Stimulated activated CD4-positive, alpha-beta T cell treated with anti-CD3 and anti-CD28 coated beads, Interleukin-2, amount 100 ng/mL, for 24 hours (primary cell): ENCODE measurements at regions not wholly inside any gene's neighbourhood (a gene's known extent, or its start where the extent isn't known, plus 50 kb on each side); places are given as distances from the start of the nearest gene placed in this dataset.

Experiments used
- DNase-seq, 2 donors: peaks; one replicate each; pipeline ENCODE4 v3.0.0-alpha.2; 2020

DNA sequence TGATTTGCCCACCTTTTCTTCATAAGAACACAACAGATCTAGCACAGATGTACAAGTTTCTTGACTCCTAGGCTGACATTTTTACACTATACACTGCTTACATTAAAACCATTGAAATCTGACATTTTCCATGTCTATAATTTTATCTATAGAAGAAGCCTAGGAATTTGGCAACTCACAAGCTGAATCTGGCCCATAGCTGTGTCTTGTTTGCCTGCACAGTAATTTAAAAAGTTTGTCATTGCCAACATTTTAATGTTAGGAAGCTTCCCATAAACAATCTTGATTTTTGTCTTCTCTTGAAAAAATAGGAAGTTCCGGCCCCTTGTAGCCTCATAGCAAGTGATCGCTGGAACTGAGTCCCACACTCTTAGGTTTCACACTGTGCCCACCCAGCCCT is 394.6 kb upstream of the AZI2 start:
- DNase-seq = no peak

DNA sequence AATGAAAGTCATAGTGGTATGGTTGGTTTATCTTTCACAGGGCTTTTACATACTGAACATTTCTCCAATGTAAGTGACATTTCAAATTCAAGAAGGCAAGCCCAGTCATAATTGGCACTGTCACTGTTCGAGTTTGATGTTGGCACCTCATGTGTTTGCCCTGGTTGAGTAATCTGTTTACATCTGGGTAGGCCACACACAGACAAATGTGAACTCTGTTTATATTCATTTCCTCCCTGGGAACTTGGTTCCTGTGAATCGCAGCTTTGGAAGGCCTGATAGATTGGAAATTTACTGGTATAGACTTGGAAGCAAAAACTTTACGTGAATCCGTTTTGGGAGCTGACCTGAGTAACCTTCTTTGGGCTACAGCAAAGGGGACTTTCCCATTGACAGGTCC is 395.2 kb upstream of the AZI2 start:
- no peak for DNase-seq

DNA sequence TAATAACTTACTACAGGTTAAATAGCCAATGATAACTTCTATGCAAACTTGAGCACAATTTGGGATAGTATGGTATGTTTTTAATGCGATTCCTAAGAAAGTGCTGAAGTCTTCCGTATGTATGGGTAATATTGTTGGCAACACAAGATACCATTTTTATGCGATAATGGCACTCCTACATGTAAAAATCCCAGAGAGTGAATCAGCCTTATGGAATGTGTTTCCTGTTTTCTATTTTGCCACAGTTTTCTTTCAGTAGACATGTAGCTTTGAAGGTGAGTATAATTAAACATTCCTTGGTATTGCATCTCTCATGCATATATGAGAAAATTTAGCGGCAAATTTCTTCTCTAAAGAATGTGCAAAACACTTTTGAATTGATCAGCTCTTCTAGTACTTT is 396.8 kb upstream of the AZI2 start:
- DNase-seq = no peak

DNA sequence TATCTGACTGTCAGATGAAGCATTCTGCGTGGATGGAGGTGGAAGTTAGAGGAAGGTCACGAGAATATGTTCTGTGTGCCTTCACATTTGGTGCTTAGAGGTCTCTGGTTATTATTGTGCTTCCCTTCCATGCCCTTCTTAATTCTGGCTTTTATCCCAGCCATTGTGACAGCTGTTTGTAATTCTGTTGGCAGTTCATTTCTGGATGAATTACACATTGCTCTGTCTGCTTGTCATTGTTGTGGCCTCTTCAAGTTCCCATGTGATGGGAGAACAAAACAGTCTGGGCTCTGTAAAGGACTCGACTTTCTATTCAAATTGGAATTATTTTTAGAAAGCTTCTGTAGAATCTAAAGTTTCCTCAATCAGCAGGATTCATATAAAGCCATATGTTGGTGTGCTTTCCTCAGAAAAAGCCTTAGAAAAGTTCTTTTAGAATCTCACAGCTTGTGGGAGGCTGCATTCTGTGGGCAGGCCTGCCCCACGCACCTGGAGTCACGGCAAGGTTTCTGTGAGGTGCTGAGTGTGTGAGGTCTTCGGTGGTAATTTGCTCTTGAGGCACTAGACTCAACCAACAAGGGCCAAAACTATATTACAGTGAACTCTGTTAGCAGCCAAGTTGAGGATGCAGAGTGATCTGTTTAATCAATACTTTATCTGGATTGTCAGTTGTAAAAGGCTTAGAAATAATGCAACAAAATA is 397.4 kb upstream of the AZI2 start:
- no peak for DNase-seq

DNA sequence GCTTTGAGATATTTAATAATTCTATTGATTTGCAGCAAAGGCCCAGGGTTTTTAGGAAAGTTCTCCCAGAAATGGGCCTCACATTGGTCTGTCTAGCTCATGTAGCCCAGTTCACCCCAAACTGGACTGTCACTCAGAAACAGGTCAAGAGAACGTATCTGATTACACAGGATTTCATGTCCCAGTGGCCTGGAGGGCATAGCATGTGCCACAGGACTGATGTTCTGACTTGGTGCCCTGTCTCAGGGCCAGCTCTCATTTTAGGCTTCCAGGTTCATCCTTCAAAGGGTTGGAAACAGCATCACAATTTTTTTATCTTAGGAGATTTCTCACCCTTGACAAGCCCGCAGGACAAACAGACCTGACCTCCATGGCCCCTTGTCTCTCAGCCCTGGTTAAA is 398.4 kb upstream of the AZI2 start:
- DNase-seq = no peak

DNA sequence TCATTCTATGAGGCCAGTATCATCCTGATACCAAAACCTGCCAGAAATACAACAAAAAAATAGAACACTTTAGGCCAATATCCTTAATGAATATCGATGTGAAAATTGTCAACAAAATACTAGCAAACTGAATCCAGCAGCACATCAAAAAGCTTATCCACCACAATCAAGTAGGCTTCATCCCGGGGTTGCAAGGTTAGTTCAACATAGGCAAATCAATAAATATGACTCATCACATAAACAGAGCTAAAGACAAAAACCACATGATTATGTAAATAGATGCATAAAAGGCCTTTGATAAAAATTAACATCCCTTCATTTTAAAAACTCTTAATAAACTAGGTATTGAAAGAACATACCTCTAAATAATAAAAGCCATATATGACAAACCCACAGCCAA is 403.2 kb upstream of the AZI2 start:
- no peak for DNase-seq

DNA sequence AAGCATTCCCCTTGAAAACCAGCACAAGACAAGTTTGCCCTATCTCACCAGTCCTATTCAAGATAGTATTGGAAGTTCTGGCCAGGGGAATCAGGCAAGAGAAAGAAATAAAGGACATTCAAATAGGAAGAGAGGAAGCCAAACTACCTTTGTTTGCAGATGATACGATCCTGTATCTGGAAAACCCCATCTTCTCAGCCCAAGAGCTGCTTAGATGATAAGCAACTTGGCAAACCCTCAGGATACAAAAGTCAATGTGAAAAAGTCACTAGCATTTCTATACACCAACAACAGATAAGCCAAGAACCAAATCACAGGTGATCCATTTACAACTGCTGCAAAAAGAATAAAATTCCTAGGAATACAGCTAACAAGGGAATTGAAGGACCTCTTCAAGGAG is 403.7 kb upstream of the AZI2 start:
- no peak for DNase-seq

DNA sequence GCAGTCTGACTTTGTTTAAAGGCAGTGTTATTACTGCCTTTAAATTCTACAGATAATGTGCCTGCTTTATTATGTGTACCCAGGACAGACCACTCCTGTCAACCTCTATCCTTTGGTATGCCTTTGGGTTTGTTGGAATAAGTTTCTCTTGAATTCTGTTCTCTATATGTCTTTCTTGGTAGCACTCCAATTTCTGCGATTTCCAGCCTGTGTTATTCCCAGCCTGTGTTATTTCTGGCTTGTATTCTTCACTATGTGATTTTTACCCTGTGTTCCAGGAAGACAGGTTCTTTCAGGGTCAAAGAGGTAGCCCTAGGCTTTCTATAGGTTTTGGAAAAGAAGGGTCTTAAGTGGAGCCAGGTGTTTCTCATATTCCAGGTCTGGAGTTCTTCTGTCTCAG is 407.4 kb upstream of the AZI2 start:
- no peak for DNase-seq

DNA sequence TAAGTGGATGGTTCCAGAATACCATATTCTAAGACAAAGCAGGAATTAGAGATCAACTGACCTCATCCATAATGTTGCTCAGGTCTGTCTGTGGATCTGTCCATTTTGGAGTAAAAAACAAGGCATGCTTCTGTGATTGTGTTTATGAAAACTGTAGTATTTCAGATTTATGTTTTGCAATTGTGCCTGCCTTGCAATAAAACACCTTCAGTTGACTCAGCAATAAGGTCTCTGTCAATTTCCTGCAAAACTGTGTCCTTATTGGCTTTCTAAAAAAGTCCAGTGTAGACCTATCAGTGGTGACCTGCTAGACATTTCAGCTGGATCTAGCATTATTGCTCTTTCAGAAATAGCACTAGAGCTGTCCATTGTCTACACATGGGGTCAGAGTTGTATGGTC is 409.5 kb upstream of the AZI2 start:
- DNase-seq = no peak

DNA sequence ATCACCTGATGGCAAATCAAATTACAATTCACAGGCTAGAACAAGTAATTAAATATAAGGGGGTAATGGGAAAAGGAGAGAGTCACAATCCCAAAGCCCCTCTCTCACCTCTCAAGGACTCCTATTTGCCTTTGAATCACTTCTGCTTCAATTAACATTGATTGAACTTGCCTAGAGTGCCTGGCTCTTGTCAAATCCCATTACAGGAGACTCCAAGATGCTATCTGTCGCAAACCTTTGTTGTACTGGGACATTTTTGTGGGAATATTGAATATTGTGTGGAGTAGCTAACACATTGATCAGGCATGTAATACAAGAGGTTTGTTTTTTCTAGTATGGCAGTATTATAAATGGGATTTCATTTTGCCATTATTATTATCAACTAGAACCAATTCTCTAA is 412.8 kb upstream of the AZI2 start:
- DNase-seq = no peak

DNA sequence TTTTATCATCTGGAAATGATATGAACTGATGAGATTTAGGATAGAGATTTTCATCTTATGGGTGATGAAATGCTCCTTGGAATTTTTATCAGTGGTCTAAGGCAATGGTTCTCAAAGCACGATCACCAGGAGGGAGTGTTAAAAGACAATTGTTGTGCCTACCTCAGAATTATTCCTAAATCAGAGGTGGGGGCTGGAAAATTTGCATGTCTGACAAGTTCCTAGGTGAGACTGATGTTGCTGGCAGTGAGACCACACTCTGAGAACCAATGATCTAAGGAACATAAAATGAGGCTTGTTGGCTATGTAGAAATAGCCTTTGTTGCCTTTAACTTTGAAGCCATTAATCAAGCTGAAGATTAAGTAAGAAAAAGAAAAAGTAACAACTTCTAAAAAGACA is 416.6 kb upstream of the AZI2 start:
- DNase-seq = no peak

DNA sequence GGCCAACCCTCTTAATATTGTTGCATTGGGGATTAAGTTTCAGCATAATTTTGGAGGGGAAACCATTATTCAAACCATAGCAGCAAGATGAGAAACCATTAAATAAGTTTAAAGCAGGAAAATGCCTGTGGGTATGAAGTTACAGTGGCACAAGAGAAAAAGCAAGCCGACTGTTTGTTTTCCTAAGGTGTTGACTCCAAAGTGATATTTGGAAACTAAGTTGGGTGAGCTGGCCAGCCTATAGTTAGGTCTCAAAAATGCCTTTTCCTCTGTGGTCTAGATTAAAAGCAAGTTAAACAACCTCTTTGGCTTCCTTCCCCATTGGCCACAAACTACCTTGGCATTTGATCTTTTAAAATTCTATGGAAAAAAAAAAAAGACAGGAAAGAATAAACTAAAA is 419.8 kb upstream of the AZI2 start:
- DNase-seq = no peak

DNA sequence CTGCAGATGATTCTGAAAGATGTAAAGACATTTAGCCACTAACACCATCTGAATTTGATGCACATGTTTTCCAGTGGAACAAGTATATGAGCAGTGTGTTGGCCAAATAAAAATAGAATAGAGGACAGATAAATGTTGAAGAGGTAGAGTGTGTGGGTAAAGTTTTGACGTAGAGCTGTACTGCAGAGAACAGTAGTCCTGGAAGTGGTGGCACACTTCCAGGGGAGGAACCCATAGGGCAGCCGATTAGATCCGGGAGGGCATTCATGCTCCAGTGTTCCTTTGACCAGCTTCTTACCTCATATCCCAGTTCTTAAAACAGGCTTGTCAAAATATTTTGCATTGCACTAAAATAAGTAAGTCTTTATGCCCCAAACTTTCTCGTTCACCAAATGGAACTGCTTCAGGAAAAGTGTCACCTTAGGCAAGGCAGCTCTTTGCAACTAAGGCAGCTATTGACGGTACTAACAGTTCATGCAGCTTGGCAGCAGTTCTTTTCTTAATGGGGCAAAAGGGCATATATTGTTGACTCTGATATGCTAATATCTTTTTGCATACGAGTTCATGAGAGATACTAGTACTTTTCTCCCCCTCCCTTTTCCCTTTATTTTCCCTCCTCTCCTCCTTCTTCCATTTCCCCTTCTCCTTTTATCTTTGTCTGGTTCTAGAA is 429.3 kb upstream of the AZI2 start:
- no peak for DNase-seq

DNA sequence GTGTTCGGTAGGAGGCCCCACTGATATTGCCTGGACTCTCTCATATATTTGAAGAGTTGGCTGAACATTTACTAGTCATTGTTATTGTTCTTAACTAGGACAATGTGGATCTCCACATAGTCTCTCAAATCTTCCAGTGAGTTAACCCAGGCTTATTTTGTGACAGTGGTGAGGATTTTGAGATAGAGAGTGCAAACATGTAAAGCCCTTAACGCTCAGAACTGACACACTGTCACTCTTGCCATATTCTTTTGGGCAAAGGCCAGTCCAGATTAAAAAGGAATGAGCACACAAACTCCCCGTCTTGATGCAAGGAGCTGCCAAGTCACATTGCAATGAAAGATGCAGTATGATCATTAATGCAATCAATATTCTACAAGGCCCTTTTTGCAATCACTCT is 431.9 kb upstream of the AZI2 start:
- no peak for DNase-seq

DNA sequence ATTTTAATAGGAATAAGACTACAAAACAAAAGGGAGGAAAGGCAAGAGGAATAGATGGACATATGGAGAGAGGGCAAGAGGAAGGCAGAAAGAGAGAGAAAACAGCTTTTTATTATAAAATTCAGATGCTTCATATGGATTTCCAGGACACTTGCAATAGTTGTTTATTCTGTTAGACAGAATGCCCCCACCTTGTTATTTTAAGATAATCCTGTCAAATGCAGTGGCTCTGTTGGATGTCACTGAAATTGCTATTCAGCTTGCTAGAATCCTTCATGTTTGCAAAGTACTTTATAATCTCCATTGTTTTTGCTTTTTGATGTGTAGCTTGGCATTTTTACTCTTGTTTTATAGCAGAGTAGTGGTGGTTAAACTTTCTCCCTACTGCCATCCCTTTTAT is 432.4 kb upstream of the AZI2 start:
- DNase-seq = no peak

DNA sequence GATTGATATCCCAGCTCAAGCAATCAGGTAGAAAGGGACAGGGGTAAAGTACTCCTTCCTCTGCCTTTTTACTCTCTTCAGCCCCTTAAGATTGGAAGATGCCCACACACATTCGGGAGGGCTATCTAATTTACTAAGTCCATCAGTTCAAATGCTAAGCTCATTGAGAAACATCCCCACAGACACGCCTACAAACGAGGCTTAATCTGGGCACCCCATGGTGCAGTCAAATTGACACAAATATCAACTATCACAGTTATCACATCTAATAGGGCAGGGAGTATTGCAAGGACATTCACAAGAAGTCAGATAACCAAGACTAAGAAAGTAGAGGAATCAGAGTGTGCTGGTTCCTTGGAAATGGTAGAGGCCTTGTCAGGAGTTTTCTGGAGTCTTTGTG is 437.8 kb upstream of the AZI2 start:
- no peak for DNase-seq

DNA sequence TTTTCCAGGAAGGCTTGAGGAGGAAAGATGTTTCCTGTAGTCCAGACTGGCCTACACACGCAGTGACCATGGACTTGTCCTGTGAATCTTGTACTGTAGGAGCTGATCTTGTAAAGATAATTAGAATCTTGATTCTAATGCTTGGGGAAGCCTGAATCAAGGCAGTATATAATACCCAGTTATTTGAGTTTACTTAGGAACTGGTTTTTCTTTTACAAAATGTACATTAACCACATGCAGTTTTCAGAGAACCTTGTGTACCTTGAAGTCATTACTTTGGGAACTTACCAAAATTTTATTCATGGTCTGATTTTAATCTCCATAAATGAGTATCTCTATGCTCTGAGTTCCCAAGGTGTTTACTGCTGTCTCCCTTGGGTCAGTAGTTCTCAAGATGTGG is 439.9 kb upstream of the AZI2 start:
- DNase-seq = no peak

DNA sequence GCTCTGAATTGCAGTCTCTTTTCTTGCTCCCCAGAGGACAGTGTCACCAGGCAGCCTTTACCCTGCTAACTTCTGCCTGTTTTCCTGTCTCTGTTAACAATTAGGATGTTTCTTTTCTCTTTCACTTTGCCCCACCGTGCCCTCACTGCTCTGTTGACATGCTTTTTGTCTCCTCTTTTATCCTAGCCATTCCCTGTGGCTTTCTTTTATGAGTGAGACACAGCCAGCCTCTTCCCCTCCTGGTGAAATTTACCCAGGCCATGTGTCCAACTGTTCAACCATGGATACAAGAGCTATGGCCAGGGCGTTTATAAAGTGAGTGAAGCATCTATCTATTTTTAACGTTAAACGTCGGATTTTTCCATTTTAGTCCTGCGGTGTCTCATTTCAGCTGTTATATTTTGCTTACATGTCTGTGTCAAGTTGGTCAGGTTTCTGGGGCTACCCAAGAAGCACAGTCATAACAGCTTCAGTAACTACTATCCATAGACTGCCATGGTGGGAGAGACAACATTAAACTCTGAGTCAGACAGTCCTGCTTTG is 443.2 kb upstream of the AZI2 start:
- no peak for DNase-seq

DNA sequence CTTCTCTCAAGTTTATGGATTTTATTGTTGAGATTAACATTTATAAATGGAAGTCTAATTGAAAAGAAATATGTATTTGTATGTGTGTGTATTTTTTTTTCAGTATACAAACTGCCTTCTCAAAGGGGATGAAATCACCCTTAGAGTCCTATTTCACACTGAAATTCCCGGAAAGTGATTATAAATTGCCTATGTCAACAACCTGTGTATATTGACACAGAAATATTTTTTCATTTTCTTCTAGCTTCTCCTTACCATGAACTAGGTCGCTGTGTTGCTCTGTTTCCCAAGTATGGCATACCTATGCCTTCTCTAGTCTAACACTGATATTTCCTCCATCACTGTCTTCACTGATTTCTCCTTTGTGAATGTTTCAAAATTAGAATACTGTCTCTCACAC is 444.0 kb upstream of the AZI2 start:
- no peak for DNase-seq

DNA sequence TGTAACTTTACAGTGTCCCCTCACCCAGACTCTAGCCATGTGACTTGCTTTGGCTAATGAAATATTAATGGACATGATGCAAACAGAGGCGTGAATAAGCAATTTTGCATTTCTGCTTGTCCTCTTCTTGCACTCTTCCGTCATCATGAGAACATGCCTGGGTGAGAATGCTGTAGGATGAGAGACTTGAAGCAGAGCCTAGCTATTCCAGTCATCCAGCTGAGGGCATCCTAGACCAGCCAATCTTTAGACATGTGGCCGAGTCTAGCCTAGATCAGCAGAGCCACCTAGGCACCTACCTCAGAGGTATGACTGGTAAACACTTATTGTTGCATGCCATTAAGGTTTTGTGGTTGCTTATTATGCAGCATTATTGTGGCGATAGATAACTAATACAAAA is 450.5 kb upstream of the AZI2 start:
- DNase-seq = no peak

DNA sequence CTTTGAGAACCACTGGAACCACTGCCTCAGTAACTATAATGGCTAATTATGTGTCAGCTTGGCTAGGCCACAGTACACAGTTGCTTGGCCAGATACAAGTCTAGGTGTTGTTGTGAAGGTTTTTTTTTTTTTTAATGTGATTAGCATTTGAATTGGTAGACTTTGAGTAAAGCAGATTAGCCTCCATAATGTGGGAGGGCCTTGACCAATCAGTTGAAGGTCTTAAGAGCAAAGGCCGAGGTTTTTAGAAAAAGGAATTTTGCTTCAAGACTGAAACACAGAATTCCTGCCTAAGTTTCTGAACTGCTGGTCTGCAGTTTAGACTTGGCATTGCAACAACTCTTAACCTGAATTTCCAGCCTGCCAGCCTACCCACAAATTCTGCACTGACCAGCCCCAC is 451.6 kb upstream of the AZI2 start:
- DNase-seq = no peak

DNA sequence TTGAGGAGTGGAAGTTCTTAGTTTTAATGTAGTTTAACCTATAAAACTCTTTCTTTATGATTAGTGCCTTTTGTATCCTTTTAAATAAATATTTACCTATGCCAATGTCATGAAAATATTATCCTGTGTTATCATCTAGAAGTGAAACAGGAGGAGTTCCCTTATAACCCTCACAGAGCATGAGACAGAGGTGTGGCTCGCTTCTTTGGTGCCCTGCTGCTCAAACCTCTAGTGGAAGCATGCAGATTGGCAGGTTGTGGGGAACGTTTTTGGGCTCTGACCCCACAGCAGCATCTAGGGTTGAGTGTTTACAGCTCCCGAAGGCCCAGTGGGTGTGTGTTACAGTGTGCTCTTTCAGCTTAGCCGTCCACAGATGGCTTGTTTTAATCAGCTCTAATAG is 459.4 kb upstream of the AZI2 start:
- DNase-seq = no peak

DNA sequence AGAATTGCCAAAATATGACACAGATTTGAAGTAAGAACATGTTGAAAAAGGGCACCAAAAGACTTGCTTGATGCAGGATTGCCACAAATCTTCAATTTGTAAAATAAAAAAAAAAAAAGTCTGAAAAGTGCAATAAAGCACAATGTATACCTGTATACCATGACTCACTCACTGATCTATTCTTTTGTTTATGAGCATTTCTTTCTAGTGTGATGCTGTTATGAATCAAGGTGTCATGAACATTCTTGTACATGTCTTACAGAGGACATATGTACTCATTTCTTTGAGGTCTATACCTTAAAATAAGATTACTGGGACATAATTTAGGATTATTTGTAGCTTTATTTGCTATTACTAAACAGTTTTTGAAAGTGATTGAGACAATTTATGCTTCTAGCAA is 464.9 kb upstream of the RBMS3 start:
- DNase-seq = no peak

DNA sequence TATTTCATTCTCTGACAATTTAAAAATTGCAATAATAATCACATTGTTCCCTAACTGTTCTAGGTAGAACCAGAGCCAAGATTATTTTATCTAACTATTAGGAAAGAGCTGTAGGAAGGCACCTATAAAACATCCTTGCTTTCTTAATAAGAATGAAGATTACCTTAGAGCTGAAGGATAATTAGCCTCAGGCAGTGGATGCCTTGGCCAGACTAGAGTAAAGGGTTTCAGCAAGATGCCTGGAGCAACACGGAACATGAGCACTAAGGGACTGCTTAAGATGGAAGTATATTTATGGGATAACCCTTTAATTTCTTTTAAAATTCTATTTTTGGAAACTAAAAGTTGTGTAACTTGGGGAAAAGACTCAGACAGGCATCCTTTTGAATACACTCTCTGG is 456.6 kb upstream of the RBMS3 start:
- no peak for DNase-seq

DNA sequence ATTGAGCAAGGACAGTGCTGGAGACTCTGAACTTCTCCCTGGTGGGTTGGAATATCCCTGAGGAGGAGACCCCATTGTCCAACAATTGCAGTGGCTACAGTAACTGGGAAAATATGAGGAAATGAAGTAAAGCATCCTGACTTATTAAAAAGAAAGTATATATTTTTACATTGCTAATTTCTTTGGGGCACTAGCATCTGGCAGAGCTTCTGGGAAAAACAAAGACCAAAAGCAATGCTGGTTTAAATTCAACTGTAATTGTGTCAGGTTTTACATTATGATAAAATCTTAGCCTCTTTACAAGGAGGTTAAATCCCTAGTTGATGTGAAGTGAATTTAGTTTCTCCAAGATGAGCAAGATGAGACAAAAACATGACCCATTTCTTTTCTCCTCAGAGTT is 454.0 kb upstream of the RBMS3 start:
- DNase-seq = no peak
